Superior temporal gyrus (tissue), 1 donor: ENCODE measurements at regions not wholly inside any gene's neighbourhood (a gene's known extent, or its start where the extent isn't known, plus 50 kb on each side); places are given as distances from the start of the nearest gene placed in this dataset.

Experiments used
- DNase-seq: peaks from one replicate; pipeline ENCODE4 v3.0.0-alpha.2; 2016; ENCODE audit errors: extremely low spot score

DNA sequence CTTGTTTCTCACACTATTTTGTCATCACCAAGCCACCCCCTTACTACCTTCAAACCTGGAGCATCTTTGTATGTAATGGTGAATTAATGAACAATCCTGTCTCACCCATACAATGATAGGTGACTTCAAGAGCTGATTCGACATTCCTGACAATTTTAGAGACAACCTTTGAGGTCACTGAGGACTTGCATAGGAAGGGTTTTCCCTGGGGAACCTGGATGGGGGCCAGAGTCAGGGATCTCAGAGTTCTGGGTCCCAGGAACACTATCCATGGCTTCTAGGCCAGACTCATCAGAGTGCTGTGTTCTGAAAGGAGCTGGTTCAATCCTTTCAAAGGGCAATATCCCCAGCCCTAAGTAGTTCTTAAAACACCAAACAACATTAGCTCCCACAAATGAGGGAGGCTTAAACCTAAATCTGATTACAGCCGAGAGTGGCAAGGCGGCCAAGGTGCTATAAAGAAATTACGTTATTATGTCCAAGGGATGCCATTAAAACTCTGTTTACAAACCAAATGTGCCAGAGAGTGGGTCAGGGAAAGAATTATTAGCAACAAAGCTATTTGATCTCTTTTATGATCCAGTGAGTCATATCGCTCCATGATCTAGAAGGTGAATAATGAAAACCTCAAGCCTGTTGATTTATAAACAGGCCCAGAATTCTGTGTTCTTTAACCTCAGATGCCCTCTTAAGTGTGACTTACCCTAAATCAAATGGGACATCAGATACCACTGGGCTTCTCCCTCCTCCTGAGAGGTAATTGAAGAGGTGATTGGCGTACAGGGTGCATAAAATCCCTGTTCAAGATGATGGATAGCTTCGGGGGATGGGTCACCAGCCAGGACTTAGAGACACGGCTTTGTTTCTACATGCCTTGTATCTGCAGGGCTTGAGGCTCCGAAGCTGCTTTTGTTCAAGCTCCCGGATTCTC is 230.2 kb upstream of the TBX3 start:
- DNase-seq: no peak

- DNase-seq: no peak
Observed at GRCh38 chr12:114912811-114913210, 228.8 kb upstream of the TBX3 start.

- DNase-seq: no peak
Observed at GRCh38 chr12:114911196-114911595, 227.2 kb upstream of the TBX3 start.

DNA sequence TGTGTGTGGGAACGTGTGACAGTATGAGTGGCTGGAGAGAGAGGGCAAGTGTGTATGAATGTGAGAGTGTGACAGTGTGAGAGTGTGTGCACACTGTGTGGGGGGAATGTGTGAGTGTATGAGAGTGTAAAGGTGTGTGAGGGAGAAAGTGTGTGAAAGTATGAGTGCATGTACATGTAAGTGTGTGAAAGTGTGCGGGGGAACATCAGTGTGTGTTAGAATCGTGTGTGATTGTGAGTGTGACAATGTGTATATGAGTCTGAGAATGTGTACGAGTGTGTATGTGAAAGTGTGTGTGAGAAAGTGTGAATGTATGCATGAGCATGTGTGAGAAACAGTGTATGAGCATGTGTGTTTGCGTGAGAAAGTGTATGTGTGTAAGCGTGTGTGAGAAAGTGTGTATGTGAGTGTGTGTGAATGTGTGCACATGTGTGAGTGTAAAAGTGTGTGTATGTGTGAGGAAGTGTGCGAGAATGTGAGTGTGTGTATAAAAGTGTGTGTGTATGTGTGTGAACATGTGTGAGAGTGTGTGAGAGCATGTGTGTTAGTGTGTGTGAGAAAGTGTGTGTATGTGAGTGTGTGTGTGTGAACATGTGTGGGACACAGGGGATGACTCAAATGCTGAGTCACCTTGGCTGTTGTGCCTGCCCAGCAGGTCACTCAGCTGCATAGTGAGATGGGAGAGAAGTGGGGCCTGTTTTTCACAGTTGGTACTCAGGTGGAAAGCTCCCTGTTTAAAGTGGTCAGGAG is 220.5 kb upstream of the TBX3 start:
- DNase-seq: no peak

- DNase-seq: no peak
Observed at GRCh38 chr12:114903083-114903691, 219.2 kb upstream of the TBX3 start.

GRCh38 chr12:114902665-114903064 is 218.7 kb upstream of the TBX3 start:
- DNase-seq: no peak

DNA sequence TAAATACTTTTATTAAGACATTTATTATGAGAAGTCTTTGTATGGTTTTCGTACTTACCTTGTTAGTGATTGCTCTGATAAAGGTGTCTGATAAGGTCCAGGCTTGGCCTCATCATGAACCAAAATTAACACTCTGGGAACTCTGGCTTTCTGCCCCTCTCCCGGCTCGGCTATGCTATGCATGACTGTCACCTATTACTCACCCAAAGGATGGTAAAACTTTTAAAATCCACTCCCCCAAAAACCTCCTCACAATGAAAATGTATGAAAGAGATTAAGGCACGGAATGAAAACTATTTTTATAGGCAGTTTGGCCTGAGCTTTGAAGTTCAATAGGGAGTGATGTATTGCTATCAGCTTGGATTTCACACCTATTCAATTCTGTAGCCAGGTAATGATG is 217.3 kb upstream of the TBX3 start:
- DNase-seq: no peak

DNA sequence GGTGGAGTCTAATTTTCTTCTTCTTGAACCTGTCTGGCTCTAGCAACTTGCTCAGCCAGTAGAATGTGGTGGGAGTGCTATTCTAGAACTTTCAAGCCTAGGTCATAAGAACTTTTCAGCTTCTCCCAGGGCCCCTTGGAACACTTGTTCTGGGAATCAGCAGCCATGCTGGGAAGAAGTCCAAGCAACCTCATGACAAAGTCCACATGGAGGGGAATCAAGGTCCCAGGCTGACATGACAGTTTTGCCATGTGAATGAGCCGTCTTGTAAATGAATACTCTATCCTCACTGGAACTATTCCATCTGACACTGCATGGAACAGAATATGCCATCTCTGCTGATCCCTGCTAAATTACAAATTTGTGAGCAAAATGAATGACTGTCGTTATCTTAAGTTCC is 214.2 kb upstream of the TBX3 start:
- DNase-seq: no peak

GRCh38 chr12:114895827-114896226 is 211.9 kb upstream of the TBX3 start:
- DNase-seq: no peak

DNA sequence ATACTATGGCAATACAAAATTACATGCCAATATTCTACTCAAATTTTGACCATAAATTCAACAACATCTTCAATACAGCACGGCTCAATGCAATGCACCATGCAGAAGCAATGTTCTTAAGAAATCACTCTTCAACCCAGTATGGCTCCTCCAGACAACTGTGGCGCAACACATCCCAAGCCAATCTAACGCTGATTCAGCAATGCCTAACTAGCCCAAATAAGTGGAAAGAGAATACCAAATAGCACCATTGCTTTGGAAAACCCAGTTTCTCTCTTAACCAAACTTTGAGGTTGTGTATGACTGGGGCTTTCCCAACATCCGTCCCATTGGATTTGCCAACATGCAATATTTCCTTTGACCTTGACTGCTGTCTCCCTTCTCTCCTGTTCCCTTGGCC is 211.1 kb upstream of the TBX3 start:
- no peak for DNase-seq

GRCh38 chr12:114894076-114894475 is 210.1 kb upstream of the TBX3 start:
- DNase-seq: no peak

DNA sequence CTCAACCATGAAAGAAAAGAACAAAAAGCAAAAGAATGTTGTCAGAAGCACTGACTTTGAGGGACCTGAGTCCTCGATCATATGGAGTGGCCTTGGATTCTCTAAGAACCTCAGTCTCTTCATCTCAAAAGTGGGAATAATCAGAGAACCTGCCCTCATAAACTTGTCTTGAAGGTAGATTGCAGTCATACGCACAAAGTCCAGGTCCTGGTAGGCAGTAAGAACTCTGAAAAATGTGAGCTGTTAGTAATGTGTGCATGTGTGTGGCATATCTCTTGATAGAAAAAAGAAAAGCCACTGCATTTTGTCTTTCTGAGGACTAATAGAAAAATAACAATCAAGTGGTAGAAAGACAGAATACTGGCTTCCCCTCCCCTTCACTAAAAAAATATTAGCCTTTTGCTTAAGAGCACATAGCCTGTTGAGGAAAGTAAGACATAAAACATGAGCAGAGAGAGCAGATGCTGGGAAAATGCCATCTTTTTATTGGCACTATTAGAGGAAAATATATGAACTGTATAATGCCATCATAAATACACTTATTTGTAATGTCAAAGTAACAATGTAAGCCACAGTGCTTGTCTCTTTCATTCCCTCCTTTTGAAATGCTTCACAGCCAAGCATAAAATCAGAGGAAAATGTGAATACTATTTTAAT is 205.1 kb upstream of the TBX3 start:
- no peak for DNase-seq

- DNase-seq: no peak
Observed at GRCh38 chr12:114888448-114888847, 204.5 kb upstream of the TBX3 start.

DNA sequence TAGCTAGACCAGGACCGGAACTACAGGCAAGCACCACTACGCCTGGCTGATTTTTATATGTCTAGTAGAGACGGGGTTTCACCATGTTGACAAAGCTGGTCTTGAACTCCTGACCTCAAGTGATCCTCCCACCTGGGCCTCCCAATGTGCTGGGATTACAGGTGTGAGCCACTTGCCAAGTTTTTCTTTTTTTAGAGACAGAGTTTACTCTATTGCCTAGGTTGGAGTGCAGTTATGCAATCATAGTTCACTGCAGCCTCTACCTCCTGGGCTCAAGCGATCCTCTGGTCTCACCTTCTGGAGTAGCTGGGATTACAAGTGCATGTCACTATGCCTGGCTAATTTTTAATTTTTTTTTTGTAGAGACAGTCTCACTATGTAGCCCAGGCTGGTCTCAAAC is 201.5 kb upstream of the TBX3 start:
- DNase-seq: no peak

- DNase-seq: no peak
Observed at GRCh38 chr12:114884575-114884974, 200.6 kb upstream of the TBX3 start.

- no peak for DNase-seq
Observed at GRCh38 chr12:114882083-114882482, 198.1 kb upstream of the TBX3 start.

GRCh38 chr12:114879354-114879753 is 195.4 kb upstream of the TBX3 start:
- no peak for DNase-seq

GRCh38 chr12:114878781-114879180 is 194.8 kb upstream of the TBX3 start:
- no peak for DNase-seq

- DNase-seq: no peak
Observed at GRCh38 chr12:114876968-114877680, 193.1 kb upstream of the TBX3 start.

DNA sequence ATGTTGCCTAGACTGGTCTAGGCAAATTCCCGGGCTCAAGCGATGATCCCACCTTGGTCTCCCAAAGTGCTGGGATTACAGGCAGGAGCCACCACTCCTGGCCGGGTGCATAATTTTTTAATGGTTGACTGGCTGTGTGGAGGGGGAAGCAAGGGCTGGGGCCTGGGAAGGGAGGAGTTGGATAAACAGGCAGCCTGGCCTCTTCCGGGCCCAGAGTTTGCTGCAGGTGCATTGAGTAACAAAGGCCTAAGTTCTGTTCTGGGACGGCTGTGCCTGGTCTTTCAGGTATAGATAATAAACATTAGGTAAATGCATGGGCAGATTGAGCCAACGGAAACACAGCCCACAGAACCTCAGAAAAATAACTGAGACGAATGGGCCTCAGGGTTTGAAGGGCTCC is 191.3 kb upstream of the TBX3 start:
- no peak for DNase-seq

GRCh38 chr12:114873656-114874055 is 189.7 kb upstream of the TBX3 start:
- DNase-seq: no peak
